K562 (cell line): ENCODE measurements at regions not wholly inside any gene's neighbourhood (a gene's known extent, or its start where the extent isn't known, plus 50 kb on each side); places are given as distances from the start of the nearest gene placed in this dataset.
A peak's percentile ranks its signal among the peaks of the same experiment; 100 is the strongest.

ENCODE experiments used
- CC2D1A ChIP-seq: fragments of 450-650 bp; IDR thresholded peaks from 2 replicates; pipeline ENCODE4 v1.6.1; 2017; ENCODE audit warnings: mild to moderate bottlenecking
- CHAMP1 ChIP-seq: fragments of 450-650 bp; IDR thresholded peaks from 2 replicates; pipeline ENCODE4 v1.6.1; 2016; ENCODE audit warnings: mild to moderate bottlenecking
- ESRRA ChIP-seq: fragments of 450-650 bp; IDR thresholded peaks from 2 replicates; pipeline ENCODE4 v1.6.1; 2014; ENCODE audit warnings: low read depth, mild to moderate bottlenecking, moderate library complexity, borderline replicate concordance
- ESRRB ChIP-seq: fragments of 250-450 bp; sonication (Bioruptor Pico); IDR thresholded peaks from 2 replicates; pipeline ENCODE4 v1.5.0; 2020; ENCODE audit warnings: mild to moderate bottlenecking, moderate library complexity, borderline replicate concordance
- GABPB1 ChIP-seq: sonication (generic); formaldehyde crosslinking; IDR thresholded peaks from 2 replicates; pipeline ENCODE4 v1.8.0; 2022; ENCODE audit warnings: mild to moderate bottlenecking, missing genetic modification reagents
- HLTF ChIP-seq: fragments of 450-650 bp; IDR thresholded peaks from 2 replicates; pipeline ENCODE4 v1.6.1; 2016
- MAFF ChIP-seq: IDR thresholded peaks from 2 replicates; pipeline ENCODE4 v1.6.1; 2012; ENCODE audit warnings: low read length, improper control_type of control experiment
- NFRKB ChIP-seq: fragments of 450-650 bp; IDR thresholded peaks from 2 replicates; pipeline ENCODE4 v1.6.1; 2016; ENCODE audit warnings: low read depth
- NR1H2 ChIP-seq: sonication (generic); formaldehyde crosslinking; IDR thresholded peaks from 2 replicates; pipeline ENCODE4 v1.4.0; 2020; ENCODE audit warnings: mild to moderate bottlenecking, missing genetic modification reagents
- POLR2AphosphoS2 ChIP-seq: IDR thresholded peaks from 2 replicates; pipeline ENCODE4 v1.6.1; 2012; ENCODE audit warnings: low read length, improper control_type of control experiment
- PRPF4 ChIP-seq: fragments of 200-400 bp; formaldehyde crosslinking; IDR thresholded peaks from one replicate; pipeline ENCODE4 v1.6.1; 2017; ENCODE audit warnings: low read length, low read depth, mild to moderate bottlenecking; ENCODE audit not compliant: insufficient read depth, poor library complexity, severe bottlenecking
- SMARCE1 ChIP-seq: fragments of 450-650 bp; IDR thresholded peaks from 2 replicates; pipeline ENCODE4 v1.7.1; 2016; ENCODE audit warnings: mild to moderate bottlenecking
- SNIP1 ChIP-seq: fragments of 450-650 bp; IDR thresholded peaks from 2 replicates; pipeline ENCODE4 v1.7.1; 2017; ENCODE audit warnings: low read depth, mild to moderate bottlenecking
- SP2 ChIP-seq: IDR thresholded peaks from 2 replicates; pipeline ENCODE4 v1.6.1; 2011; ENCODE audit warnings: mild to moderate bottlenecking, low read depth, low read length, moderate library complexity; ENCODE audit not compliant: poor library complexity, severe bottlenecking; ENCODE audit errors: extremely low read depth
- SREBF1 ChIP-seq: fragments of 150-350 bp; IDR thresholded peaks from 2 replicates; pipeline ENCODE4 v1.6.1; 2014; ENCODE audit warnings: antibody characterized with exemption, low read depth, low read length, borderline replicate concordance
- SRSF7 ChIP-seq: fragments of 200-400 bp; formaldehyde crosslinking; optimal IDR thresholded peaks from 2 replicates; pipeline ENCODE3; 2017; ENCODE audit warnings: mild to moderate bottlenecking, low read depth, low read length
- TCF3 ChIP-seq: sonication (generic); formaldehyde crosslinking; IDR thresholded peaks from 2 replicates; pipeline ENCODE4 v1.4.0; 2020; ENCODE audit warnings: mild to moderate bottlenecking, missing genetic modification reagents
- ZBTB12 ChIP-seq: fragments of 250-450 bp; sonication (Bioruptor Pico); IDR thresholded peaks from 2 replicates; pipeline ENCODE4 v1.4.0; 2020
- ZNF282 ChIP-seq: sonication (generic); formaldehyde crosslinking; IDR thresholded peaks from 2 replicates; pipeline ENCODE4 v1.8.1; 2023; ENCODE audit warnings: missing genetic modification reagents
- ZNF668 ChIP-seq: fragments of 250-450 bp; sonication (Bioruptor Pico); IDR thresholded peaks from 2 replicates; pipeline ENCODE4 v1.8.0; 2022; ENCODE audit warnings: mild to moderate bottlenecking, inconsistent platforms
- ZNF766 ChIP-seq: fragments of 200-800 bp; sonication (Bioruptor generic); conservative IDR thresholded peaks from 2 replicates; pipeline ENCODE4 v1.6.1; 2016; ENCODE audit warnings: missing genetic modification characterization, missing compliant biosample characterization
- ZZZ3 ChIP-seq: fragments of 450-650 bp; IDR thresholded peaks from 2 replicates; pipeline ENCODE4 v1.6.1; 2016; ENCODE audit warnings: antibody characterized with exemption, mild to moderate bottlenecking, moderate library complexity

GRCh38 chr10:83917537-83918506 lies 221.5 kb upstream of the GHITM start (continued):
- TF ChIP-seq GABPB1 (CRISPR knock-in tag): no peak
- no peak for TF ChIP-seq ESRRA
- no peak for TF ChIP-seq ZZZ3
- TF ChIP-seq HLTF: no peak
- no peak for TF ChIP-seq ESRRB (CRISPR knock-in tag)
- TF ChIP-seq SP2: no peak
- TF ChIP-seq SMARCE1: no peak
- TF ChIP-seq TCF3: no peak
- TF ChIP-seq NR1H2 (CRISPR knock-in tag): no peak
- TF ChIP-seq CHAMP1: no peak
- no peak for TF ChIP-seq POLR2AphosphoS2
- no peak for TF ChIP-seq PRPF4
- TF ChIP-seq ZBTB12 (CRISPR knock-in tag): no peak
- TF ChIP-seq SREBF1: no peak
- no peak for TF ChIP-seq ZNF668 (CRISPR knock-in tag)
- no peak for TF ChIP-seq NFRKB
- no peak for TF ChIP-seq SRSF7
- 0 out of 2 replicates have a peak, but pooled peaks have one; percentile 28 for TF ChIP-seq ZNF766 (CRISPR knock-in tag)
- TF ChIP-seq MAFF: no peak
- no peak for TF ChIP-seq SNIP1
- TF ChIP-seq ZNF282 (CRISPR knock-in tag): no peak
- no peak for TF ChIP-seq CC2D1A
- TF ChIP-seq, all 486 proteins: peak for 21
